WERI-Rb-1 (cell line): ENCODE measurements at regions not wholly inside any gene's neighbourhood (a gene's known extent, or its start where the extent isn't known, plus 50 kb on each side); places are given as distances from the start of the nearest gene placed in this dataset.

Source experiments
- DNase-seq: peaks from one replicate; pipeline ENCODE4 v3.0.0-alpha.2; 2020
- H3K27ac ChIP-seq: fragments of 250-450 bp; sonication (Bioruptor Pico); 2 replicates; pipeline ENCODE4 v1.5.1; 2020; ENCODE audit warnings: mild to moderate bottlenecking, moderate library complexity
- H3K27me3 ChIP-seq: fragments of 250-450 bp; sonication (Bioruptor Pico); 2 replicates; pipeline ENCODE4 v1.5.1; 2021; ENCODE audit warnings: mild to moderate bottlenecking, low read depth, moderate library complexity; ENCODE audit not compliant: insufficient read depth, severe bottlenecking
- H3K36me3 ChIP-seq: fragments of 250-450 bp; sonication (Bioruptor Pico); 2 replicates; pipeline ENCODE4 v1.5.1; 2020; ENCODE audit warnings: mild to moderate bottlenecking, moderate library complexity
- H3K4me3 ChIP-seq: 2 replicates; pipeline ENCODE4 v1.5.1; 2011; ENCODE audit warnings: low read depth, mild to moderate bottlenecking, control low read depth, low read length
- H3K9me3 ChIP-seq: fragments of 250-450 bp; sonication (Bioruptor Pico); 2 replicates; pipeline ENCODE4 v1.5.1; 2021; ENCODE audit warnings: mild to moderate bottlenecking, moderate library complexity; ENCODE audit not compliant: severe bottlenecking
- CTCF ChIP-seq: IDR thresholded peaks from 2 replicates; pipeline ENCODE4 v1.5.1; 2011; ENCODE audit warnings: low read depth, mild to moderate bottlenecking, control low read depth, inconsistent platforms, low read length

- TF ChIP-seq CTCF, result no peak
- Histone ChIP-seq H3K9me3 (no peaks in the 10 kb centered on the region), H3K27ac (no peak overlapping the region), H3K4me3 (no peak overlapping the region), H3K36me3 (no peaks in the 10 kb centered on the region), H3K27me3 (no peaks in the 10 kb centered on the region)
- no peak for DNase-seq
These were observed 616.3 kb upstream of the IGFBP3 start for GRCh38 chr7:46537191-46537905.

GRCh38 chr7:46534664-46535588, 613.9 kb upstream of the IGFBP3 start:
- no peak overlapping the region for H3K4me3 ChIP-seq
- H3K9me3 ChIP-seq, result no peaks in the 10 kb centered on the region
- no peak overlapping the region for H3K27ac ChIP-seq
- no peak for TF ChIP-seq CTCF
- DNase-seq, result no peak
- no peaks in the 10 kb centered on the region for H3K36me3 ChIP-seq
- no peaks in the 10 kb centered on the region for H3K27me3 ChIP-seq

- H3K36me3 ChIP-seq, result no peaks in the 10 kb centered on the region
- H3K4me3 ChIP-seq, result no peak overlapping the region
- no peaks in the 10 kb centered on the region for H3K9me3 ChIP-seq
- TF ChIP-seq CTCF, result no peak
- no peak for DNase-seq
- no peaks in the 10 kb centered on the region for H3K27me3 ChIP-seq
- H3K27ac ChIP-seq, result no peak overlapping the region
These were observed 612.9 kb upstream of the IGFBP3 start for GRCh38 chr7:46533946-46534345.

- Histone ChIP-seq H3K4me3 (no peak overlapping the region), H3K36me3 (no peaks in the 10 kb centered on the region), H3K27ac (no peak overlapping the region), H3K9me3 (no peaks in the 10 kb centered on the region), H3K27me3 (no peaks in the 10 kb centered on the region)
- DNase-seq, result no peak
- TF ChIP-seq CTCF, result no peak
These were observed 611.5 kb upstream of the IGFBP3 start for GRCh38 chr7:46532571-46532970.

GRCh38 chr7:46530081-46530750, 609.1 kb upstream of the IGFBP3 start:
- no peak for DNase-seq
- Histone ChIP-seq H3K27me3 (no peaks in the 10 kb centered on the region), H3K36me3 (no peaks in the 10 kb centered on the region), H3K27ac (no peak overlapping the region), H3K9me3 (no peaks in the 10 kb centered on the region), H3K4me3 (no peak overlapping the region)
- TF ChIP-seq CTCF, result no peak
